Sigmoid colon (tissue), 6 donors: ENCODE measurements at regions not wholly inside any gene's neighbourhood (a gene's known extent, or its start where the extent isn't known, plus 50 kb on each side); places are given as distances from the start of the nearest gene placed in this dataset.

Experiments used
- DNase-seq: peaks from one replicate; pipeline ENCODE4 v3.0.0-alpha.2; 2019
- H3K27ac ChIP-seq, 4 donors: fragments of 200-600 bp; sonication (generic); one replicate each; pipeline ENCODE4 v1.5.1; 2016 to 2019; ENCODE audit warnings: mild to moderate bottlenecking in 1 of 4
- H3K27me3 ChIP-seq, 3 donors: fragments of 200-600 bp; sonication (generic); one replicate each; pipeline ENCODE4 v1.5.1; 2019; ENCODE audit warnings: mild to moderate bottlenecking in 1 of 3
- H3K36me3 ChIP-seq, 4 donors: fragments of 200-600 bp; sonication (generic); one replicate each; pipeline ENCODE4 v1.5.1; 2016 to 2019
- H3K4me1 ChIP-seq, 4 donors: fragments of 200-600 bp; sonication (generic); one replicate each; pipeline ENCODE4 v1.5.1; 2017 to 2019
- H3K4me3 ChIP-seq, 4 donors: fragments of 200-600 bp; sonication (generic); one replicate each; pipeline ENCODE4 v1.5.1; 2017 to 2019; ENCODE audit warnings: mild to moderate bottlenecking in 2 of 4, moderate library complexity in 1 of 4
- H3K9me3 ChIP-seq, 4 donors: fragments of 200-600 bp in 3 of 4; sonication (generic) in 3 of 4; one replicate each; pipeline versions ENCODE4 v1.5.1 to v1.6.1; 2013 to 2019
- EP300 ChIP-seq, 4 donors: sonication (generic); formaldehyde crosslinking; IDR thresholded peaks; one replicate each; pipeline ENCODE4 v1.6.1; 2017; ENCODE audit warnings: antibody characterized with exemption in 4 of 4
- POLR2A ChIP-seq, 2 donors: fragments of 450-650 bp; IDR thresholded peaks; one replicate each; pipeline ENCODE4 v1.6.1; 2016; ENCODE audit warnings: antibody characterized with exemption in 2 of 2, mild to moderate bottlenecking in 2 of 2, moderate library complexity in 2 of 2
- POLR2AphosphoS5 ChIP-seq, 4 donors: sonication (generic); formaldehyde crosslinking; IDR thresholded peaks; one replicate each; pipeline ENCODE4 v1.6.1; 2017; ENCODE audit warnings: antibody characterized with exemption in 4 of 4
- WGBS, 2 donors: extraction: QIAGEN DNeasy Blood & Tissue Kit; methylation state at CpG; one replicate each; pipeline ENCODE4 v1.1.7; 2013; 5-methylcytosine and 5-hydroxymethylcytosine counted together
- intact Hi-C: fragments of 100-400 bp; cut with DNase I; formaldehyde crosslinking; loops from one replicate; pipeline ENCODE4 v1.15.1; 2023
- TF ChIP-seq, protein P1 (sequence below), 4 experiments: fragments of 450-650 bp in 3 of 4; fragments of 200-600 bp in 1 of 4; IDR thresholded peaks; one replicate each; pipeline ENCODE4 v1.5.1; 2016 to 2019; ENCODE audit warnings: antibody characterized with exemption in 4 of 4, mild to moderate bottlenecking in 3 of 4, moderate library complexity in 2 of 4
- donor health status: healthy with polysubstance abuse.
- donor health status: healthy.

GRCh38 chr2:10237392-10238321 lies 65.0 kb upstream of the HPCAL1 start:
- Histone ChIP-seq H3K9me3 (no peaks in the 10 kb centered on the region), H3K36me3 (no peaks in the 10 kb centered on the region)

DNA sequence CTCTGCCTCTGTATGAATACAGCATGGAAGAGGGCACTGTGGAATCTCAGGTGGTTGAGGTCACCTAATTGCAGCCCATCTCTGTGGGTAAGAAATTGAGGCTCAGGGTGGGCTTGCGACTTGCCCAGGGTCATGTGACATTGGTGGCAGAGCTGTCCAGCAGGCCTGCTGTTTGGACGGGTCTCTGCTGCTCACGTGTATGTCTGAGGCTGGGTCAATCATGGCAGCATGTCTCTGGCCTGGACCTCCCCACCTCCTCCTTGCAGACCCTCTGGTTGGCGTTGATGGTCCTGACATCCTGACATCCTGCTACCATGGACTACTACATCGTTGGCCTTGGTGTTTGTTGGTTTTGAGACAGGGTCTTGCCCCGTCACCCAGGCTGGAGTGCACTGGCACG lies 64.3 kb upstream of the HPCAL1 start:
- Histone ChIP-seq H3K4me3 (no peak overlapping the region), H3K36me3 (no peaks in the 10 kb centered on the region), H3K27ac (no peak overlapping the region), H3K4me1 (no peaks in the 10 kb centered on the region), H3K9me3 (no peaks in the 10 kb centered on the region), H3K27me3 (no peaks in the 10 kb centered on the region)
- TF ChIP-seq, protein P1, sequence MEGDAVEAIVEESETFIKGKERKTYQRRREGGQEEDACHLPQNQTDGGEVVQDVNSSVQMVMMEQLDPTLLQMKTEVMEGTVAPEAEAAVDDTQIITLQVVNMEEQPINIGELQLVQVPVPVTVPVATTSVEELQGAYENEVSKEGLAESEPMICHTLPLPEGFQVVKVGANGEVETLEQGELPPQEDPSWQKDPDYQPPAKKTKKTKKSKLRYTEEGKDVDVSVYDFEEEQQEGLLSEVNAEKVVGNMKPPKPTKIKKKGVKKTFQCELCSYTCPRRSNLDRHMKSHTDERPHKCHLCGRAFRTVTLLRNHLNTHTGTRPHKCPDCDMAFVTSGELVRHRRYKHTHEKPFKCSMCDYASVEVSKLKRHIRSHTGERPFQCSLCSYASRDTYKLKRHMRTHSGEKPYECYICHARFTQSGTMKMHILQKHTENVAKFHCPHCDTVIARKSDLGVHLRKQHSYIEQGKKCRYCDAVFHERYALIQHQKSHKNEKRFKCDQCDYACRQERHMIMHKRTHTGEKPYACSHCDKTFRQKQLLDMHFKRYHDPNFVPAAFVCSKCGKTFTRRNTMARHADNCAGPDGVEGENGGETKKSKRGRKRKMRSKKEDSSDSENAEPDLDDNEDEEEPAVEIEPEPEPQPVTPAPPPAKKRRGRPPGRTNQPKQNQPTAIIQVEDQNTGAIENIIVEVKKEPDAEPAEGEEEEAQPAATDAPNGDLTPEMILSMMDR (IDR thresholded peaks at IDR 0.05), result no peak
- TF ChIP-seq POLR2A (IDR thresholded peaks at IDR 0.05) (no peak), EP300 (IDR thresholded peaks at IDR 0.05) (no peak), POLR2AphosphoS5 (IDR thresholded peaks at IDR 0.05) (no peak)
- DNase-seq, result peak; percentile 36
- intact Hi-C loops, result no loop called here
- WGBS, 2 donors, result 91 to 92% methylated on average over 7 of the region's 7 CpGs

More at GRCh38 chr2:10237392-10238321, 65.0 kb upstream of the HPCAL1 start:
- H3K27me3 ChIP-seq, result no peaks in the 10 kb centered on the region
- no peak for TF ChIP-seq POLR2A (IDR thresholded peaks at IDR 0.05)
- TF ChIP-seq, protein P1 (IDR thresholded peaks at IDR 0.05), result no peak
- TF ChIP-seq EP300 (IDR thresholded peaks at IDR 0.05), result no peak
- no peak for TF ChIP-seq POLR2AphosphoS5 (IDR thresholded peaks at IDR 0.05)
- H3K27ac ChIP-seq, result no peak overlapping the region
- DNase-seq, result peak; percentile 43
- H3K4me3 ChIP-seq, result no peak overlapping the region
- intact Hi-C loops, result no loop called here
- no peaks in the 10 kb centered on the region for H3K4me1 ChIP-seq
- WGBS, 2 donors, result 86 to 92% methylated on average over 28 of the region's 28 CpGs

DNA sequence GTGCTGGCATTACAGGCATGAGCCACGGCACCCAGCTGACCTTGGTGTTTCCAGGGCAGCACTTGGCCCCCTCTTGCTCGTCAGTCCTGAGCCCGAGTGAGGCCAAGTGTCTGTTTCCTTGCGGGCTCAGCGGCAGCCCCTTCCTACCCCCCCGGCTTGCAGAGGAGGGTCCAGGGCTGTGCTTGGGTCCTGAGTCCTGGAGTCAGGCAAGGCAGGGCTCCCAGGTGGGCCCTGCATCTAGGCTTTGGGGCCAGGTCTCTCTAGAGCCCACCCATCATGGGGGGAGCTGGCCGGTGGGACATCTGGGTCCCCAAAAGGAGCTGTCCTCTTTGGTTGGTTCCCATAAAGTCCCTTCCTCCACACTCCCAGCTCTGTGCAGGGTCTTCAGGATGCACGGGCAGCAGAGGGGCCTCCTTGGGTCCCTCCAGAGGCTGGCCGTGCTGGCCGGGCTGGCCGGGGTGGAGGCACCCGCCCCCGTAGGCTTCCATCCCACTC lies 63.7 kb upstream of the HPCAL1 start:
- Histone ChIP-seq H3K9me3 (no peaks in the 10 kb centered on the region), H3K36me3 (no peaks in the 10 kb centered on the region), H3K27me3 (no peaks in the 10 kb centered on the region), H3K4me3 (no peak overlapping the region), H3K4me1 (no peaks in the 10 kb centered on the region), H3K27ac (no peak overlapping the region)
- intact Hi-C loops, result no loop called here
- TF ChIP-seq EP300 (IDR thresholded peaks at IDR 0.05) (no peak), POLR2A (IDR thresholded peaks at IDR 0.05) (no peak), POLR2AphosphoS5 (IDR thresholded peaks at IDR 0.05) (no peak)
- TF ChIP-seq, protein P1 (IDR thresholded peaks at IDR 0.05), result no peak
- DNase-seq, result peak; percentile 50
- 90 to 92% methylated on average over 13 of the region's 13 CpGs for whole genome bisulfite sequencing, 2 donors

DNA sequence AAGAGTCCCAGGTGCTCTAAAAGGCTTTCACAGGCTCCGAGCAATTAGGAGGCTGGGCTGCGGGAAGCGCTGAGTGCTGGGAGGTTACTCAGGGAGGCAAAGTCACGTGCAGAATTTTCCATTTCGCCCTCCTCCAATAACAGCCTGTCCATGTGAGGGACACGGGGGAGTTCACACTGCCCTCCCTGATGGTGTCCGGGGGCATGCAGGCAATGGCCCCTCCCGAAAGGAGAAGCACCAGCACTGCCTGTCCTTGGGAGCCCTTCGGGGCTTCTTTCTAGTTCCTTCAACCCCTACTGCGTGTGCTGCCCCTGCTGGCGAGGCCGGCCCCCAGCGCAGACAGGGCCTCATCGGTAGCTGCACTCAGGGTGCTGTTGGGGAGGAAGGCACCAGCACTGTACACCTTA lies 63.1 kb upstream of the HPCAL1 start:
- no peak overlapping the region for H3K4me3 ChIP-seq
- 86 to 92% methylated on average over 14 of the region's 14 CpGs for WGBS, 2 donors
- H3K9me3 ChIP-seq, result no peaks in the 10 kb centered on the region
- no peaks in the 10 kb centered on the region for H3K27me3 ChIP-seq
- no peaks in the 10 kb centered on the region for H3K4me1 ChIP-seq
- intact Hi-C loops, result no loop called here
- H3K27ac ChIP-seq, result no peak overlapping the region
- DNase-seq, result peak; percentile 42
- H3K36me3 ChIP-seq, result no peaks in the 10 kb centered on the region
- TF ChIP-seq EP300 (IDR thresholded peaks at IDR 0.05) (no peak), POLR2A (IDR thresholded peaks at IDR 0.05) (no peak), POLR2AphosphoS5 (IDR thresholded peaks at IDR 0.05) (no peak)
- TF ChIP-seq, protein P1 (IDR thresholded peaks at IDR 0.05), result no peak
